Fibroblast of mammary gland (primary cell): ENCODE measurements at regions not wholly inside any gene's neighbourhood (a gene's known extent, or its start where the extent isn't known, plus 50 kb on each side); places are given as distances from the start of the nearest gene placed in this dataset.

ENCODE experiments used
- DNase-seq: peaks from one replicate; pipeline ENCODE4 v3.0.0-alpha.2; 2010; ENCODE audit warnings: low read depth
- H3K4me3 ChIP-seq: 2 replicates; pipeline ENCODE4 v1.5.1; 2011; ENCODE audit warnings: low read depth, mild to moderate bottlenecking, low read length, moderate library complexity; ENCODE audit not compliant: control insufficient read depth
- CTCF ChIP-seq: conservative IDR thresholded peaks from 2 replicates; pipeline ENCODE4 v1.5.1; 2011; ENCODE audit warnings: low read depth, low read length, inconsistent platforms; ENCODE audit not compliant: control insufficient read depth, insufficient read depth

GRCh38 chr6:21332660-21333059 lies 260.9 kb upstream of the SOX4 start:
- TF ChIP-seq CTCF = no peak
- no peak for DNase-seq
- H3K4me3 ChIP-seq = no peak overlapping the region

GRCh38 chr6:21333715-21334114 lies 259.8 kb upstream of the SOX4 start:
- DNase-seq = no peak
- TF ChIP-seq CTCF = no peak
- no peak overlapping the region for H3K4me3 ChIP-seq

- DNase-seq = no peak
- no peak for TF ChIP-seq CTCF
- no peak overlapping the region for H3K4me3 ChIP-seq
These were observed 258.9 kb upstream of the SOX4 start for GRCh38 chr6:21334651-21335050.

GRCh38 chr6:21335591-21335990 lies 258.0 kb upstream of the SOX4 start:
- no peak overlapping the region for H3K4me3 ChIP-seq
- no peak for DNase-seq
- no peak for TF ChIP-seq CTCF

- DNase-seq = no peak
- H3K4me3 ChIP-seq = no peak overlapping the region
- TF ChIP-seq CTCF = no peak
These were observed 256.3 kb upstream of the SOX4 start for GRCh38 chr6:21337263-21337662.

- no peak for DNase-seq
- no peak for TF ChIP-seq CTCF
- no peak overlapping the region for H3K4me3 ChIP-seq
These were observed 253.0 kb upstream of the SOX4 start for GRCh38 chr6:21340573-21340972.

- TF ChIP-seq CTCF = no peak
- H3K4me3 ChIP-seq = no peak overlapping the region
- no peak for DNase-seq
These were observed 251.6 kb upstream of the SOX4 start for GRCh38 chr6:21341910-21342309.
